HepG2 (cell line): ENCODE measurements at regions not wholly inside any gene's neighbourhood (a gene's known extent, or its start where the extent isn't known, plus 50 kb on each side); places are given as distances from the start of the nearest gene placed in this dataset.
A peak's percentile ranks its signal among the peaks of the same experiment; 100 is the strongest.

ENCODE experiments used
- GATA4 ChIP-seq: sonication (generic); IDR thresholded peaks from 2 replicates; pipeline ENCODE4 v1.6.1; 2016; ENCODE audit warnings: antibody characterized with exemption, low read depth, borderline replicate concordance
- HNF1A ChIP-seq, 2 experiments: sonication (generic) in 1 of 2; formaldehyde crosslinking in 1 of 2; IDR thresholded peaks; 2 replicates each; pipeline versions ENCODE4 v1.4.0 to v1.6.1; 2016 to 2020; ENCODE audit warnings: borderline replicate concordance in 1 of 2, low read depth in 1 of 2, mild to moderate bottlenecking in 1 of 2, missing genetic modification reagents in 1 of 2
- HOXD1 ChIP-seq: sonication (generic); formaldehyde crosslinking; IDR thresholded peaks from 2 replicates; pipeline ENCODE4 v1.5.0; 2020; ENCODE audit warnings: missing genetic modification reagents
- MBD4 ChIP-seq: IDR thresholded peaks from 2 replicates; pipeline ENCODE4 v1.6.1; 2012; ENCODE audit warnings: low read length, inconsistent platforms, borderline replicate concordance
- TBX2 ChIP-seq: sonication (generic); formaldehyde crosslinking; IDR thresholded peaks from 2 replicates; pipeline ENCODE4 v1.5.0; 2020; ENCODE audit warnings: missing genetic modification reagents, mild to moderate bottlenecking, borderline replicate concordance
- TCF7 ChIP-seq: sonication (generic); IDR thresholded peaks from 2 replicates; pipeline ENCODE4 v1.6.1; 2016; ENCODE audit warnings: antibody characterized with exemption, low read depth
- YEATS4 ChIP-seq: sonication (generic); formaldehyde crosslinking; IDR thresholded peaks from 2 replicates; pipeline ENCODE4 v1.4.0; 2020; ENCODE audit warnings: missing genetic modification reagents, borderline replicate concordance
- ZNF569 ChIP-seq: sonication (generic); formaldehyde crosslinking; IDR thresholded peaks from 2 replicates; pipeline ENCODE4 v1.5.0; 2020; ENCODE audit warnings: mild to moderate bottlenecking, missing genetic modification reagents, moderate library complexity, borderline replicate concordance
- TF ChIP-seq, protein P1 (sequence below): sonication (generic); formaldehyde crosslinking; IDR thresholded peaks from 2 replicates; pipeline ENCODE4 v1.5.1; 2020; ENCODE audit warnings: mild to moderate bottlenecking, missing genetic modification reagents, moderate library complexity
- TF ChIP-seq, protein P2 (sequence below): IDR thresholded peaks from 2 replicates; pipeline ENCODE4 v1.4.0; 2020; ENCODE audit warnings: mild to moderate bottlenecking, missing genetic modification reagents
- TF ChIP-seq, protein P3 (sequence below): sonication (generic); formaldehyde crosslinking; IDR thresholded peaks from 2 replicates; pipeline ENCODE4 v1.5.1; 2020; ENCODE audit warnings: mild to moderate bottlenecking, missing genetic modification reagents, borderline replicate concordance

DNA sequence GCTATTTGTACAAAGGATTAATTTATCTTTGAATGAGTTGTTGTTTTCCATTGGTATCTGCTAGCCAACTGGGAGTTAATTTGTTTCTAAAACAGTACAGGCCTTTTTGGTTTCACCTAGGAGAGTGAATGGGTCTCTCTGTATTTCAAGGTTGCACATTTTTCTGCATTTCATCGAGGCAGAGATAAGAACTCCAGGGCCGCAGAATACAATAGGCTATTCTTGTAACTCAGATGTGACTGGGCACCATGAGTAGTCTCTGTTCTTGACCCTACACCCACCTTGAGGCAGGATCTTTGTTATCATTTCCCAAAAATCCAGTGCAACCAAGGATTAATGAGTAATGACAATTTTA is 51.7 kb upstream of the OR9Q1 start (continued):
- TF ChIP-seq HNF1A (IDR thresholded peaks at IDR 0.05; ENCODE audit: low read depth) (peak; percentile 86), HNF1A (CRISPR knock-in tag; IDR thresholded peaks at IDR 0.05; ENCODE audit: borderline replicate concordance) (peak; percentile 96), MBD4 (peak; percentile 68; the same call in 1 of the 2 replicates), HOXD1 (CRISPR knock-in tag) (peak; percentile 76; the same call in 1 of the 2 replicates), YEATS4 (CRISPR knock-in tag) (no peak), ZNF569 (CRISPR knock-in tag) (no peak), TBX2 (CRISPR knock-in tag) (peak; percentile 71), GATA4 (peak; percentile 88; the same call in 1 of the 2 replicates), TCF7 (peak; percentile 69; the same call in 1 of the 2 replicates)
- TF ChIP-seq, protein P1, sequence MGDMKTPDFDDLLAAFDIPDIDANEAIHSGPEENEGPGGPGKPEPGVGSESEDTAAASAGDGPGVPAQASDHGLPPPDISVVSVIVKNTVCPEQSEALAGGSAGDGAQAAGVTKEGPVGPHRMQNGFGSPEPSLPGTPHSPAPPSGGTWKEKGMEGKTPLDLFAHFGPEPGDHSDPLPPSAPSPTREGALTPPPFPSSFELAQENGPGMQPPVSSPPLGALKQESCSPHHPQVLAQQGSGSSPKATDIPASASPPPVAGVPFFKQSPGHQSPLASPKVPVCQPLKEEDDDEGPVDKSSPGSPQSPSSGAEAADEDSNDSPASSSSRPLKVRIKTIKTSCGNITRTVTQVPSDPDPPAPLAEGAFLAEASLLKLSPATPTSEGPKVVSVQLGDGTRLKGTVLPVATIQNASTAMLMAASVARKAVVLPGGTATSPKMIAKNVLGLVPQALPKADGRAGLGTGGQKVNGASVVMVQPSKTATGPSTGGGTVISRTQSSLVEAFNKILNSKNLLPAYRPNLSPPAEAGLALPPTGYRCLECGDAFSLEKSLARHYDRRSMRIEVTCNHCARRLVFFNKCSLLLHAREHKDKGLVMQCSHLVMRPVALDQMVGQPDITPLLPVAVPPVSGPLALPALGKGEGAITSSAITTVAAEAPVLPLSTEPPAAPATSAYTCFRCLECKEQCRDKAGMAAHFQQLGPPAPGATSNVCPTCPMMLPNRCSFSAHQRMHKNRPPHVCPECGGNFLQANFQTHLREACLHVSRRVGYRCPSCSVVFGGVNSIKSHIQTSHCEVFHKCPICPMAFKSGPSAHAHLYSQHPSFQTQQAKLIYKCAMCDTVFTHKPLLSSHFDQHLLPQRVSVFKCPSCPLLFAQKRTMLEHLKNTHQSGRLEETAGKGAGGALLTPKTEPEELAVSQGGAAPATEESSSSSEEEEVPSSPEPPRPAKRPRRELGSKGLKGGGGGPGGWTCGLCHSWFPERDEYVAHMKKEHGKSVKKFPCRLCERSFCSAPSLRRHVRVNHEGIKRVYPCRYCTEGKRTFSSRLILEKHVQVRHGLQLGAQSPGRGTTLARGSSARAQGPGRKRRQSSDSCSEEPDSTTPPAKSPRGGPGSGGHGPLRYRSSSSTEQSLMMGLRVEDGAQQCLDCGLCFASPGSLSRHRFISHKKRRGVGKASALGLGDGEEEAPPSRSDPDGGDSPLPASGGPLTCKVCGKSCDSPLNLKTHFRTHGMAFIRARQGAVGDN: no peak
- TF ChIP-seq, protein P2, sequence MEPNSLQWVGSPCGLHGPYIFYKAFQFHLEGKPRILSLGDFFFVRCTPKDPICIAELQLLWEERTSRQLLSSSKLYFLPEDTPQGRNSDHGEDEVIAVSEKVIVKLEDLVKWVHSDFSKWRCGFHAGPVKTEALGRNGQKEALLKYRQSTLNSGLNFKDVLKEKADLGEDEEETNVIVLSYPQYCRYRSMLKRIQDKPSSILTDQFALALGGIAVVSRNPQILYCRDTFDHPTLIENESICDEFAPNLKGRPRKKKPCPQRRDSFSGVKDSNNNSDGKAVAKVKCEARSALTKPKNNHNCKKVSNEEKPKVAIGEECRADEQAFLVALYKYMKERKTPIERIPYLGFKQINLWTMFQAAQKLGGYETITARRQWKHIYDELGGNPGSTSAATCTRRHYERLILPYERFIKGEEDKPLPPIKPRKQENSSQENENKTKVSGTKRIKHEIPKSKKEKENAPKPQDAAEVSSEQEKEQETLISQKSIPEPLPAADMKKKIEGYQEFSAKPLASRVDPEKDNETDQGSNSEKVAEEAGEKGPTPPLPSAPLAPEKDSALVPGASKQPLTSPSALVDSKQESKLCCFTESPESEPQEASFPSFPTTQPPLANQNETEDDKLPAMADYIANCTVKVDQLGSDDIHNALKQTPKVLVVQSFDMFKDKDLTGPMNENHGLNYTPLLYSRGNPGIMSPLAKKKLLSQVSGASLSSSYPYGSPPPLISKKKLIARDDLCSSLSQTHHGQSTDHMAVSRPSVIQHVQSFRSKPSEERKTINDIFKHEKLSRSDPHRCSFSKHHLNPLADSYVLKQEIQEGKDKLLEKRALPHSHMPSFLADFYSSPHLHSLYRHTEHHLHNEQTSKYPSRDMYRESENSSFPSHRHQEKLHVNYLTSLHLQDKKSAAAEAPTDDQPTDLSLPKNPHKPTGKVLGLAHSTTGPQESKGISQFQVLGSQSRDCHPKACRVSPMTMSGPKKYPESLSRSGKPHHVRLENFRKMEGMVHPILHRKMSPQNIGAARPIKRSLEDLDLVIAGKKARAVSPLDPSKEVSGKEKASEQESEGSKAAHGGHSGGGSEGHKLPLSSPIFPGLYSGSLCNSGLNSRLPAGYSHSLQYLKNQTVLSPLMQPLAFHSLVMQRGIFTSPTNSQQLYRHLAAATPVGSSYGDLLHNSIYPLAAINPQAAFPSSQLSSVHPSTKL (CRISPR knock-in tag): peak; percentile 95
- TF ChIP-seq, protein P3, sequence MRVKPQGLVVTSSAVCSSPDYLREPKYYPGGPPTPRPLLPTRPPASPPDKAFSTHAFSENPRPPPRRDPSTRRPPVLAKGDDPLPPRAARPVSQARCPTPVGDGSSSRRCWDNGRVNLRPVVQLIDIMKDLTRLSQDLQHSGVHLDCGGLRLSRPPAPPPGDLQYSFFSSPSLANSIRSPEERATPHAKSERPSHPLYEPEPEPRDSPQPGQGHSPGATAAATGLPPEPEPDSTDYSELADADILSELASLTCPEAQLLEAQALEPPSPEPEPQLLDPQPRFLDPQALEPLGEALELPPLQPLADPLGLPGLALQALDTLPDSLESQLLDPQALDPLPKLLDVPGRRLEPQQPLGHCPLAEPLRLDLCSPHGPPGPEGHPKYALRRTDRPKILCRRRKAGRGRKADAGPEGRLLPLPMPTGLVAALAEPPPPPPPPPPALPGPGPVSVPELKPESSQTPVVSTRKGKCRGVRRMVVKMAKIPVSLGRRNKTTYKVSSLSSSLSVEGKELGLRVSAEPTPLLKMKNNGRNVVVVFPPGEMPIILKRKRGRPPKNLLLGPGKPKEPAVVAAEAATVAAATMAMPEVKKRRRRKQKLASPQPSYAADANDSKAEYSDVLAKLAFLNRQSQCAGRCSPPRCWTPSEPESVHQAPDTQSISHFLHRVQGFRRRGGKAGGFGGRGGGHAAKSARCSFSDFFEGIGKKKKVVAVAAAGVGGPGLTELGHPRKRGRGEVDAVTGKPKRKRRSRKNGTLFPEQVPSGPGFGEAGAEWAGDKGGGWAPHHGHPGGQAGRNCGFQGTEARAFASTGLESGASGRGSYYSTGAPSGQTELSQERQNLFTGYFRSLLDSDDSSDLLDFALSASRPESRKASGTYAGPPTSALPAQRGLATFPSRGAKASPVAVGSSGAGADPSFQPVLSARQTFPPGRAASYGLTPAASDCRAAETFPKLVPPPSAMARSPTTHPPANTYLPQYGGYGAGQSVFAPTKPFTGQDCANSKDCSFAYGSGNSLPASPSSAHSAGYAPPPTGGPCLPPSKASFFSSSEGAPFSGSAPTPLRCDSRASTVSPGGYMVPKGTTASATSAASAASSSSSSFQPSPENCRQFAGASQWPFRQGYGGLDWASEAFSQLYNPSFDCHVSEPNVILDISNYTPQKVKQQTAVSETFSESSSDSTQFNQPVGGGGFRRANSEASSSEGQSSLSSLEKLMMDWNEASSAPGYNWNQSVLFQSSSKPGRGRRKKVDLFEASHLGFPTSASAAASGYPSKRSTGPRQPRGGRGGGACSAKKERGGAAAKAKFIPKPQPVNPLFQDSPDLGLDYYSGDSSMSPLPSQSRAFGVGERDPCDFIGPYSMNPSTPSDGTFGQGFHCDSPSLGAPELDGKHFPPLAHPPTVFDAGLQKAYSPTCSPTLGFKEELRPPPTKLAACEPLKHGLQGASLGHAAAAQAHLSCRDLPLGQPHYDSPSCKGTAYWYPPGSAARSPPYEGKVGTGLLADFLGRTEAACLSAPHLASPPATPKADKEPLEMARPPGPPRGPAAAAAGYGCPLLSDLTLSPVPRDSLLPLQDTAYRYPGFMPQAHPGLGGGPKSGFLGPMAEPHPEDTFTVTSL: peak; percentile 80; the same call in 1 of the 2 replicates
